Ecto neural progenitor cell (in vitro differentiated cells): ENCODE measurements at regions not wholly inside any gene's neighbourhood (a gene's known extent, or its start where the extent isn't known, plus 50 kb on each side); places are given as distances from the start of the nearest gene placed in this dataset.

Source experiments
- DNase-seq: peaks from one replicate; pipeline ENCODE4 v3.0.0-alpha.2; 2018; ENCODE audit warnings: low spot score

GRCh38 chr2:145832681-145833080, 1312.8 kb upstream of the ZEB2 start:
- no peak for DNase-seq

- no peak for DNase-seq
Observed at GRCh38 chr2:145829931-145830330, 1310.0 kb upstream of the ZEB2 start.

- no peak for DNase-seq
Observed at GRCh38 chr2:145827235-145827634, 1307.3 kb upstream of the ZEB2 start.

DNA sequence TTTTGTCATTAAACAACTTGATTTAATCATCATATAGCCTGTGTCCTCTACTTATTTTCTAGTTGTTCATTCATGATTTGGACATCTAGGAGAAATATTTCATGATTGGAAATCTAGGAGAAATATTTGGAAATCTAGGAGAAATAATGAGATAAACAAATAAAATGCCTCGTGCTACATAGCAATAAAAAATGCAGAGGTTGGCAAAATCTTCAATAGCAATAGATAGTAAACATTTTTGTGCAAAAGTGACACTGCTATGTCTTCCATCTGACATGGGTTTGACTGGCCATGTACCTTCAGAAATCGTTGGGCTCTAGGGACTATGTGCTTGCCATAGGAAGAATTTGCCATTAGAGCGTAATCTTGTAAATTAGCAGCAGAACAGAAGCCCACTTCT, 1304.5 kb upstream of the ZEB2 start:
- no peak for DNase-seq

DNA sequence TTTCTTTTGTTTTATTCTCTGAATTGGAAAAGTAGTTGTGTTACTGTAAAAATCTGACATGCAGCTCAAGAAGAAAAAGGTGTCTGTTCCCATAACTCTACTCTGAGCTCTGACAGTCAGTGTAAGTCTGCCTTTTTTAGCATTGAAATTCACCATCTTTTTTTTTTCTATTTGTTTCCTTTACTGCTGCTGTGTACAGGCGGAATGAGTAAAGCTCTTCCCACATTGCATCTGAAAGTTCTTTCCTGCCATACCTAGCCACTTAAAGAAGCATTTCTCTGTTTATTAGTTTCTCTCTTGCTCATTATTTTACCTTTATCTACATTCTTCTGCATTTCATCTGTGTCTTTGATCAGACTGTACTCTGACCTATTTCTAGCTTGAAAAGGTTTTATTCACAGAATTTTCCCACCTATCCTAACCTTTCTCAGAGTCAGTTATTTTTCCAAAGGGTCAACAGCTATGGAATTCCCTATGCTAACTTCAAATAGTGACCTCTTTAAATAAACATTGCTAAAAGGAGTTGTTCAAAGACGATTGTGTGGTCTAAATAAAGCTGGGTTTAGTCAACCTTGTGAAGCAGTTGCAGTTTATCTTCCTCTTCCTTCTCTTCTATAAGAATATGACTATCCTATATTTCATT, 1303.1 kb upstream of the ZEB2 start:
- no peak for DNase-seq

DNA sequence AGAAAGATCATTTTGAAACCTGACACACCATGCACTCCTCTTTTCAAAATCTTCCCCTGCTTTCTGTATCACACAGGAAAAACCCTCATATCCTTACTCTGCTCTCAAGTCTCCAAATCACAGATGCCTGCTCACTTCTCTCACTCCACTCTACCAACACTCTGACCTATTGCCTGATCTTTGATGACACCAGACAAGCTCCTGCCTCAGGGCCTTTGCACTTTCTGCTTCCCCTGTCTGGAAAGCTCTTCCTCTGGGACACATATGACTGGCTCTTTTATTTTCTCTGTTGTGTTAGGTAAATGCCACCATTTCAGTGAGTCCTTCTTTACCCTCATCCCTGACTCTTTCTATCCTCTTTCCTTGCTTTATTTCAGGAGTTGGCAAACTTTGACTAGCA, 1300.7 kb upstream of the ZEB2 start:
- no peak for DNase-seq

DNA sequence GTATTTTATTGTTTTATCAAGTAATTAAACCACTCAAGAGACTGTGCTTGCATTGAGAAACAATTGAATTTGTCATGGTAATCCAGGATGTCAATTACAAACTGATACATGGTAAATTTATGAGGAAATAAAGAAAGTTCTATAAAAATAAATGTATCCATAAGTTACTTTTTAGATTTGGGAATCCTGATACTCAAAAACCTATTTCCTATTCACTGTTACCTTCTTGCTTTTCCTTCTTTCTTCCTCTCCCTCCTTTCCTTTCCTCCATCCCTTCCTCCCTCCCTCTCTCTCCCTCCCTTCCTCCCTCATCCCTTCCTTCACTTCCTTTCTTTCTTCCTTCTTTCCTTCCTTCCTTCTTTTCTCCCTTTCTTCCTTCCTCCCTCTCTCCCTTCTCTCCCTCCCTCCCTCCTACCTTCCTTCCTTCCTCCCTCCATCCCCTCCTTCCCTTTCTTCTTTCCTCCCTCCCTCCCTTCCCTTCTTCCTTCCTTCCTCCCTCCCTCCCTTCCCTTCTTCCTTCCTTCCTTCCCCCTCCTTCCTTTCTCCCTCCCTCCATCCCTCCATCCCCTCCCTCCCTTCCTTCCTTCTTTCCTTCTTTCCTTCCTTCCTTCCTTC, 1299.1 kb upstream of the ZEB2 start:
- DNase-seq = no peak

DNA sequence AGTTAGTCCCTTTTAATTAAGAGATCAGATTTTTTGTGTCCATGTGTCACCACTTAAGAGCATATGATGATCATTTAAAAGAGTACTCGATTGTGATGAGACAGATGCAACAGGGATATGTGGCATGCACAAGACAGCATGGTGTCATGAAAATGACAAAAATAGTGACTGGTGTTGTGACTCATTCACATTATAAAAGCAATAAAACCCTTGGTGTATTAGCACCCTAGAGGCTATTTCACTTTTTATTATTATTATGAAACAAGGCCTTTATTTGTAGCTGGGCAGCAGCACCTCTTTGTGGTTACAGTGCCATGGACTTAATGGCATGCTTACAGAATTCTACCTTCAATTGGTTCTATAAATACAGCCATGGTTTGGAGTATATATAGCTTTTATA, 1296.0 kb upstream of the ZEB2 start:
- no peak for DNase-seq

- no peak for DNase-seq
Observed at GRCh38 chr2:145813481-145813880, 1293.6 kb upstream of the ZEB2 start.

DNA sequence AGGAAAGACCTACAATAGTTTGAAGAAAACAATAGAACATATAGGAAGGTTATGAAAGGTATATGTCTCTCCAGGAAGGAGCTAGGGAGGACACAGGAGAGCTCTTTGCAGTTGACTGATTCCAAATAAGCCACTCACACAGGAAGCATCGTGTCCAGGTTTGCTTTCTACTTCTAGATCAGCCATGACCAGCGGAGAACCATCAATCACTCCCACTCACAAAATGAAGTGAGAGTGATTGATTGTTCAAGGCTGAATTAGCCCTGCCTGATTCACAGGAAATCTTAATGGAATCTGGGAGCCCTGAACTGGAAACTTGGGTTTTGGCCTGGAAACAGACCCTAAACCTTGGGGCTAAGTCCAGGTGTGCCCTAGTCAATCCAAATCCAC, 1292.2 kb upstream of the ZEB2 start:
- DNase-seq = no peak

- no peak for DNase-seq
Observed at GRCh38 chr2:145811276-145812164, 1291.6 kb upstream of the ZEB2 start.

GRCh38 chr2:145807968-145808367, 1288.0 kb upstream of the ZEB2 start:
- no peak for DNase-seq

GRCh38 chr2:145807554-145807953, 1287.6 kb upstream of the ZEB2 start:
- DNase-seq = no peak

DNA sequence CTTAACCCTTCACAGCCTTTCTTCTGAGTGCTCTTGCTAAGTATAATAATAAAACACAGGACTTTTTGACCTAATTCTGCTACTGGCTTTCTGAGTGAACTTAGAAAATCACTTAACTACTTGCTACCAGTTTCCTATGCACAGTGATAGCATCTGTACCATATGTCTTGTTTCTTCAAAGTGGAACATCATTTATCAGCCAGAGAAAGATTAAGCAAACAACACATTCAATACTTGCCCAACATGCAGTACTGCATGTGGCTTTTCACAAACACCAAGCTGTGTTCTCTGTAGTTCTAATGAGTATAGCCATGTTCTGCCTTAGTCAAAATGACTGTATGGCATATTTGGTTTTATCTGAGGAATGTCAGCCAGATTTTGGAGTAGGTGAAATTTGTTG, 1286.6 kb upstream of the ZEB2 start:
- no peak for DNase-seq

DNA sequence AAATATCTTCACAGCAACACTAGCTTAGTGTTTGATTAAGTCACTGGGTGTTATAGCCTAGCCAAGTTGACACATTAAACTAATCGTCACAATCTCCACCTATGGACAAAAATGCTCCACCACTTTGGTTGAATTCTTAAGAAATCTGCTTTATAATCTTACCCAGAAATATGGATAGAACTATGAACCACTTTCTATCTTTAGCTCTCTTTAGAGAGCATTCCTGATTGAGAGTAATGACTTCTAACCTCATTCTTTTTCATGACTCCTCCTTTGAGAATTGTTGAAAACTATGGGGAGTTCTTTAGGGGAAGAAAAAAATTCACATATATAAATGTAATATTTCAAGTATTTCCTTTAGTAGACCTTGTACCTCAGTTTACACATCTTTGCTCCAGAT, 1282.2 kb upstream of the ZEB2 start:
- DNase-seq = no peak

- no peak for DNase-seq
Observed at GRCh38 chr2:145801210-145801609, 1281.3 kb upstream of the ZEB2 start.

GRCh38 chr2:145800151-145801091, 1280.5 kb upstream of the ZEB2 start:
- DNase-seq = no peak

GRCh38 chr2:145799595-145800108, 1279.7 kb upstream of the ZEB2 start:
- no peak for DNase-seq

DNA sequence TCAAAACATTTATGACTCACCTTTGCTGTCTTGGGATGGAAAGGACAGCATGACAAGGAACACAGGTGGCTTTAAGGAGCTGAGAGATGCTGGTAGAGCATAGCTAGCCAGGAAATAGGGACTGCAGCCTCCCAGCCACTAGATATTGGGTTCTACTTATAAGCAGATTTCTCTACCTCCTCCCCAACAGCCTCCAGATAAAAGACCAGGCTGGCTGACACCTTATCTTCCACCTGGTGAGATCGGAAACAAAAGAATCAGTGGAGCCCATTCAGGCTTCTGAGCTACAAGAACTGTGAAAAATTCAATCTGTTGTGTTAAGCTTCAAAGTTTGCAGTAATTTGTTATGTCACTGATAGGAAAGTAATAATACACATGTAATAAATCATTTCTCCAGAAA, 1278.5 kb upstream of the ZEB2 start:
- DNase-seq = no peak

GRCh38 chr2:145797692-145798091, 1277.8 kb upstream of the ZEB2 start:
- DNase-seq = no peak

- DNase-seq = no peak
Observed at GRCh38 chr2:145792745-145793144, 1272.8 kb upstream of the ZEB2 start.

DNA sequence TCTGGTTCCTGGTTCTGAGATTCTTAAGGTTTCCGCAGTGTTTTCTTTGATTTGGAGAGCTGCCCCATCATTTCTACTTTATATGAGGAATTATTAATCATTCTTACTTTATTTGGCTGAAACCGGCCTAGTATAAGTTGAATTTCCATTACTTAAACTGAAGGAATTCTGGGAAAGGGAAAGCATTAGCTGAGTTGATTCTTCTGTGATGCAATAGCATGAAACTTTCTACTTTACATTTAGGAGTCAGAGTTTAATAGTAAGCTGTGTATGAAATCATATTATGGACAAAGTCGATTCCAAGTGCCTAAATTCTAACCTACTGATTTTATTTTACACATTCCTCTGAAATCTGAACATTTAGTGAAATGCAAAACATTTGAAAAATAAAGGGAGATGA, 1269.7 kb upstream of the ZEB2 start:
- no peak for DNase-seq
